Stimulated activated CD4-positive, alpha-beta T cell treated with anti-CD3 and anti-CD28 coated beads, Interleukin-2, amount 100 ng/mL, for 48 hours (primary cell): ENCODE measurements at regions not wholly inside any gene's neighbourhood (a gene's known extent, or its start where the extent isn't known, plus 50 kb on each side); places are given as distances from the start of the nearest gene placed in this dataset.
"Not testable (repeated sequence)": the region's sequence is repeated elsewhere in the genome, so short reads cannot be mapped to it uniquely, and the experiment has no call there.

Source experiments
- DNase-seq, 2 donors: peaks; one replicate each; pipeline ENCODE4 v3.0.0-alpha.2; 2020

DNA sequence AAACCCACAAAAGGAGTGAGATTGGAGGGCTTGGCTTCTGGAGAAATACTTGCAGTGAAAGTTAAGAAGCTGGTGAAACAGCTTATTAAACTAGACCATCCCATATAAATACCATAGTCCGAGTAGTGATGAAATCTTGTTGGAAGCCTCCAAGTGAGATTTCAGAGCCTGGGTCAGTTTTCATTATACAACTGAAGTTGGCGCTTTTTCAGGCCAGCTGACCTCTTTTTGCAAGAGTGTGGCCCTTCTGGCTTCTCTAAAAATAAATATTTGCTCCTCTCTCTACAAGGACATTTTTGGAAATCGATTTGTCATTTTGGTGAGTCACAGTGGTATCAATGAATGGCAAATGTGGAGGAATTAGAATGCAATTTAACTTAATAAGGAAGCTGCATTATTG is 51.2 kb upstream of the THRB start:
- DNase-seq: no peak

DNA sequence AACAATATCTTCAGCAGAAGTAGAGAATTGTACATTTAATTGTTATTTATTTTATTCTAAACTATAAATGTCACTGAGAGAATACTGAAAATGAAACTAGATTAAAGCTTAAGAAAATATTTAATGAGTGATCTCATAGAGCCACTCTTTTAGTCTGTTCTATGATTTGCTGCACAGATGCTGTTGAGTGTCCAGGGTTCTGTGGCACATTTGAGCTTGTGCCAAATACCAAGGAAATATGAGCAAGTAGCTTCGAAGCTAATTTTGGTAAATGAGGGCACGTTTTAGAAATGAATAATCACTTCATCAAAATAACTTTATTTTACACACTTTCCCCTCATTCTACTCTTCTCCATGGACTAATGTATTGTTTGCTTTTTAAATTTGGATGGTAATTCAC is 53.6 kb upstream of the THRB start:
- no peak for DNase-seq

DNA sequence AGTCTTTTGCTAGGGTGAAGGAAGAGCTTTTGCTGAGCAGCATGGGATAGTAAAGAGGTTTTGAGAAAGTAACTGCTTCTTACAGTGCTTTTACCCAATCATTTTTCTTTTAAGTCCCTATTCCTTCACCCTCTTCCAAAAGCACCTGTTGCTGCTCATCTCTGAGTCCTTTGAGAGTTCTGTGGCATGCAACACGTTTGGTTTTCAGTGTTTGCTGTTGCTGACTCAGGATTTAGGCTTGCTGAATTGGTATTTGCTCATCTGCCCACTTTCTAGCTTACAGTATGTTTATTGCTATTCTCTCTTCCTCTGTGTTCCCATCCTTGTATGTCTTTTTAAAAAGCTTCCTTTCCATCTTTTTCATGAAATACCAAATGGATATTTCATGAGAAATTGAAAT is 55.9 kb upstream of the THRB start:
- no peak for DNase-seq

DNA sequence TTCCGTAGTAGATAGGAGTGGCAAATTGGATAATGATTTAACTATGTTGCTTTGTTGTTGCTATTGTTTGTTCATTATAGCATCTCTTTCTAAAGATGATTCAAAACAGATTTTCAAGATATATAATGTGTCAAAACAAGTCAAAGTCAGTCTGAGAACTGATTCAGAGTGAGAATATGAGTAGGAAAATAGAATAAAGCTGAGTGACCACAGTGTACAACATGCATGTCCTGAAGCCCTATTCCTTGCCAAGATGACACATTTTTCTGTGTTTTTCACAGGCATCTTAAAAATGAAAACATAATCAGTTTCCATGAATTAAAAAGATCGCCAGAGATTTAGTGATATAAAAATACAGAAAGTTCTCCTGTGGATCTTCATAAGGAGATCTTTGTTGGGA is 57.0 kb upstream of the THRB start:
- DNase-seq: no peak

GRCh38 chr3:24562895-24563294 is 68.2 kb upstream of the THRB start:
- DNase-seq: no peak

DNA sequence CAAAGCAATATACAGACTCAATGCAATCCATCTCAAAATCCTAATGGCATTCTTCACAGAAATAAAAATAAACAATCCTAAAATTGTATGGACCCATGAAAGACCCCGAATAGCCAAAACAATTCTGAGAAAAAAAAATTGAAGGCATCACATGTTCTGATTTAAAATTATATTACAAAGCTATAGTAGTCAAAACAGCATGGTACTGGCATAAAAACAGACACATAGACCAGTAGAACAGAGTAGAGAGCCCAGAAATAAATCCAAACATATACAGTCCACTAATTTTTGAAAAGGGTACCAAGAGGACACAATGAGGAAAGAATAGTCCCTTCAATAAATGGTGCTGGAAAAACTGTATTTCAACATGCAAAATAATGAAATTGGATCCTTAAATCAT is 70.4 kb upstream of the THRB start:
- DNase-seq: no peak

DNA sequence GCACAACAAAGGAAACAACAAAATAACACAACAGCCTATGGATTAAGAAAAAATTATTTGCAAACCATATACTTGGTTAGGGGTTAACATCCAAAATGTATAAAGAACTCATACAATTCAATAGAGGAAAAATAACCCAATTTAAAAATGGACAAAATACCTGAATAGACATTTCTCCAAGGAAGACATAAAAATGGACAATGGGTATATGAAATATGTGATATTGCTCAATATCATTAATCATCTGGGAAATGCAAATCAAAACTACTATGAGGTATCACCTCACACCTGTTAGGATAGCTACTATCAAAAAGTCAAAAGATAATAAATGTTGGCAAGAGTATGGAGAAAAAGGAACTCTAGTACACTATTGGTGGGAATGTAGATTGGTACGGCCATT is 71.0 kb upstream of the THRB start:
- DNase-seq: no peak

- no peak for DNase-seq
These were observed 72.3 kb upstream of the THRB start for GRCh38 chr3:24566927-24567326.

GRCh38 chr3:24572409-24572808 is 77.8 kb upstream of the THRB start:
- DNase-seq: not testable (repeated sequence)

DNA sequence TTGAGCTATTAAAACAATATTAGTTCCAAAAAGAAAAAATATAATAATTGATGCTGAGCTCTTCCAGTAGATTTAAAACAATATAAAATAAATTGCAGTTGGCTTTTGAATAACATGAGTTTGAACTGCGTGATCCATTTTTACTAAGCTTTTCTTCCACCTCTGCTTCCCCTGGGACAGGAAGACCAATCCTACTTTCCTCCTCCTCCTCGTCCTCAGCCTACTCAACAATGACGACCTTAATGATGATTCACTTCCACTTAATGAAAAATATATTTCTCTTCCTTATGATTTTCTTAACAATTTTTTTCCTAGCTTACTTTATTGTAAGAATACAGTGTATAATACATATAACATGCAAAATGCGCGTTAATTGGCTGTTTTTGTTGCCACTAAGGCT is 78.9 kb upstream of the THRB start:
- DNase-seq: no peak

DNA sequence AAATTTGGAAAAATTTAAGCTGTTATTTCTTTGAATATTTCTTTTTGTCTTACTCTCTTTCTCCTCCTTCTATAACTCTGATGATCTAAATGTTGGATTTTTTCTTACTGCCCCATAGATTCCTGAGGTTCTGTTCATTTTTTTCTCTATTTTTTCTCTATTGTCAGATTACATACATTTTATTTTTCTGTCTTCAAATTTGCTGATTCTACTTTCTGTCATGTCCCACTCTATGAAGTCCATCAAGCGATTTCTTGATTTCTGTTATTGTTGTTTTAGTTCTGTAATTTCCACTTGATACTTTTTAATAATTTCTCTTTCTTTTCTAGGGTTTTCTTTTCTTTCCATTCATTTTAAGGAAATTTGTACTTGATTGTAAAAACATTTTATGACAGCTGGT is 83.7 kb upstream of the THRB start:
- no peak for DNase-seq

- DNase-seq: no peak
These were observed 84.3 kb upstream of the THRB start for GRCh38 chr3:24578951-24579421.

GRCh38 chr3:24582431-24583403 is 88.1 kb upstream of the THRB start:
- no peak for DNase-seq

GRCh38 chr3:24586920-24587319 is 92.3 kb upstream of the THRB start:
- no peak for DNase-seq

GRCh38 chr3:24588629-24589512 is 94.2 kb upstream of the THRB start:
- DNase-seq: no peak

GRCh38 chr3:24589513-24589851 is 94.8 kb upstream of the THRB start:
- DNase-seq: no peak

DNA sequence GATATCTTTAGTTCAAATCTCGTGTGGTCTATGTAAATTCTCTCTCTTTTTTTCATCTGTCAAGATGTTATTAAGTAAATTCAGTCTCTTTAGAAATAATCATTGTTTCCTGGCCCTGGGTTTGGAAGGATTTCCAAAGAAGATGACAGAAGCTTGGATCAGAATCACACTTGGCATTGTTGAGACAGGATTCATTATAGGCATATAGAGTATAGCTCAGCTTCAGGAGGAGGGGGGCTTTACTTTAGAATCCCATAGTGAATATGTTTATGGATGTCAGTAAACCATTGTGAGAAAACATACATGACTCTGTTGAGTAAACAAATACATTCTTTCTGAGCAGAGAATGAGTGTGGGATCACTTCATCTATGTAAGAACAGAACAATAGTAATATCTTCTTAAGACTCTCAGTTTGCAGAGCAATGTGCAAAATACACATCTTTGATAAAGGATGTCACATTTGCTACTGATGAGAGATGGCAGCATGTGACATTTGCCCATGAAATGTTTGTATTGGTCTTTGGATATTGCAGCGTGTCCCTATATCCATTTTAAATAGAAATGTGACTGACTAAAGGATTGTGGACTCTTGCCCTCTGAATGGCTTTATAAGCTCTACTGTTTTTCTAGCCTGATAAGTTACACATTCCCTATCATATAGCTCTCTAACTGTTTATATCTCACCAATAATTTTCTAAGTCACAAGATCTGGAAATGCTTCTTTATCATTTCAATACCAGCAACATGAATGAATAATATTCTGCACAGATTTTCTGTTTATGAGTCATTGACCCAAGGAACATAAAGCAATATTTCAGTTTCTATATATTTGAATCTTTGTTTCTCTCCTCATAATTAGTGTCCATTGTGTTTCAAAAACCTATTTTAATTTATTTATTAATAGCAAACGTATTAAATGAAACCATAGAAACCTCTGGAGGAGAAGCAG is 95.6 kb upstream of the THRB start:
- no peak for DNase-seq

GRCh38 chr3:24591191-24591590 is 96.5 kb upstream of the THRB start:
- no peak for DNase-seq

DNA sequence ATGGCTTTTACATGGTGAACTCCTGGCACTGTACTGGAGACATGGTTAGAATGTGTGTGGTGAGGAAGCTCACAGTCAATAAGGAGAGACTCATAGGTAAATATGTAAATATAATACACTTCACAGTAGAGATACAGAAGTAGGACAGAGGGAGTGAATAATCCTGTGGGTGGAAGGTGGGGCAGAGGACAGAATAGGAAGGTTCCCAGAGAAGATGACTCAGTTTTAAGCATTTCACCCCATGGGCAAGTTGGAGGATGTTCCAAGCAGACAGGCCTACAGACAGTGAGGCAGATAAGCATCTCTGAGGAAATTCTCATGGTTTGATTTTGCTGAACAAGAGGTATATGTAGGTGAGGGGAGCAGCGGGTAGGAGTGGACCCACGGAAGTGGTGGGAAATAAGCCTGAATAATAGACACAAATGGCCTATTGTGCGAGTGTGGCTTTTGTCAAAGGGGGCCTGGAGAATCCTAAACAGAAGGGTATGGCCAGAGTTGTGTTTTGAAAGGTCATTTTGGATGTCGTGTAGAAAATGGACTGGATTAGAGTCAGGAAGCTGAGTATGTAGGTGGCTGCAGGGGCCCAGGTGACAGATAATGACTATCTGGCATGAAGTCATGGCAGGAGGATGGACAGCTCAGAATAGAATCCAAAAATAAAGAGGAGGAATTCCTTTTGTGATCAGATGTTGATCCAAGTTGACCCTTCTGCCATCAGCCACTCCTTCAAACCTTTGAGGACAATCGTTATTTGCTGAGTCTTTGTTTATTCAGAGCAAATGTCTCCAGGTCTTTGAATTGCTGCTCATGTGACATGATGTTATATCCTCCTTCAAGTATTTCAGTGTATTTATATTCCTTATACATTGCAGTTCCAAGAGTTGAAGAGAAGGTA is 97.3 kb upstream of the THRB start:
- DNase-seq: no peak

GRCh38 chr3:24594161-24594560 is 99.5 kb upstream of the THRB start:
- DNase-seq: no peak

DNA sequence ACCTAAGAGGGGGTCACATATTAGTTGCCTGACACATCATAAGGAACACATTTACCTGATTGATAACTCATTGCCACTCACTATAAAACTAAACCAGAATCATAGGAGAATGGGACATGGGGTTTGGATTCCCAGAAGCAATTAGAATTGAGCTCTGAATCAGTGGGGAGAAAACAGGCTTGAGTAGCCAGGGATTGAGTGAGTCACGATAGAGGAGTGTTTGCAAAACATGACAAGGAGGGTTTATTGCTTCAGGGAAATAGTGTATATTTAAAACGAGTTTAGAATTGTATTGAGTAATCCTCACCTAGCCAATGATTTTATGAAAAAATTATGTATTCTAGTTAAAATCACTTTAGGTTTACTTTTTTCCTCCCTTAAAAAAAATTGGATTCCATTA is 101.1 kb upstream of the THRB start:
- no peak for DNase-seq

- no peak for DNase-seq
These were observed 102.0 kb upstream of the THRB start for GRCh38 chr3:24596626-24597025.
